ENCODE measurements at regions not wholly inside any gene's neighbourhood (a gene's known extent, or its start where the extent isn't known, plus 50 kb on each side); places are given as distances from the start of the nearest gene placed in this dataset.

- 96% methylated on average over 3 of the region's 3 CpGs for WGBS
- H3K36me3 ChIP-seq (ENCODE audit: control insufficient read depth in 4 of 4, insufficient read depth in 3 of 4, low read depth in 1 of 4, low read length in 3 of 4), result no peaks in the 10 kb centered on the region
- H3K4me3 ChIP-seq (ENCODE audit: low read depth in 1 of 3, low read length in 3 of 3), result no peak overlapping the region
- TF ChIP-seq MAX (IDR thresholded peaks at IDR 0.05) (no peak), ZBTB33 (IDR thresholded peaks at IDR 0.05) (no peak), RAD21 (IDR thresholded peaks at IDR 0.05) (no peak), HNF4G (IDR thresholded peaks at IDR 0.05) (no peak), TAF1 (conservative IDR thresholded peaks at IDR 0.05) (no peak), FOXA1 (IDR thresholded peaks at IDR 0.05) (no peak), JUND (IDR thresholded peaks at IDR 0.05) (no peak), NR2F2 (IDR thresholded peaks at IDR 0.05) (no peak)
- TF ChIP-seq, protein P1, sequence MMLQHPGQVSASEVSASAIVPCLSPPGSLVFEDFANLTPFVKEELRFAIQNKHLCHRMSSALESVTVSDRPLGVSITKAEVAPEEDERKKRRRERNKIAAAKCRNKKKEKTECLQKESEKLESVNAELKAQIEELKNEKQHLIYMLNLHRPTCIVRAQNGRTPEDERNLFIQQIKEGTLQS (IDR thresholded peaks at IDR 0.05), result no peak
- no peaks in the 10 kb centered on the region for H3K9me3 ChIP-seq (ENCODE audit: control insufficient read depth in 4 of 4, low read length in 3 of 4)
- no peaks in the 10 kb centered on the region for H3K27me3 ChIP-seq (ENCODE audit: control insufficient read depth in 4 of 4, insufficient read depth in 4 of 4, low read length in 3 of 4)
- H3K27ac ChIP-seq (ENCODE audit: low read depth in 1 of 2, low read length in 2 of 2), result no peak overlapping the region
- no peaks in the 10 kb centered on the region for H3K4me1 ChIP-seq (ENCODE audit: control insufficient read depth in 4 of 4, insufficient read depth in 4 of 4, low read length in 3 of 4)
- no peak for DNase-seq (ENCODE audit: low spot score)
- no peak overlapping the region for H3K9ac ChIP-seq (ENCODE audit: low read depth in 1 of 2, low read length in 2 of 2)
Observed at GRCh38 chr4:157678478-157678877, 457.9 kb downstream of the GRIA2 start.

- H3K36me3 ChIP-seq (ENCODE audit: control insufficient read depth in 4 of 4, insufficient read depth in 3 of 4, low read depth in 1 of 4, low read length in 3 of 4), result no peaks in the 10 kb centered on the region
- TF ChIP-seq FOXA2 (IDR thresholded peaks at IDR 0.05) (no peak), FOXA1 (IDR thresholded peaks at IDR 0.05) (no peak), JUND (IDR thresholded peaks at IDR 0.05) (no peak), YY1 (IDR thresholded peaks at IDR 0.05) (no peak), RAD21 (IDR thresholded peaks at IDR 0.05) (no peak), HNF4G (IDR thresholded peaks at IDR 0.05) (no peak), EGR1 (IDR thresholded peaks at IDR 0.05; ENCODE audit: low read depth in 2 of 2) (no peak), MAX (IDR thresholded peaks at IDR 0.05) (no peak), SP1 (IDR thresholded peaks at IDR 0.05) (no peak), ZBTB33 (IDR thresholded peaks at IDR 0.05) (no peak), TAF1 (conservative IDR thresholded peaks at IDR 0.05) (no peak), GABPA (IDR thresholded peaks at IDR 0.05 in 1 of 2, conservative IDR thresholded peaks at IDR 0.05 in 1 of 2) (no peak), HNF4A (conservative IDR thresholded peaks at IDR 0.05) (no peak), NR2F2 (IDR thresholded peaks at IDR 0.05) (no peak), RXRA (IDR thresholded peaks at IDR 0.05) (no peak)
- TF ChIP-seq, protein P1 (IDR thresholded peaks at IDR 0.05), result no peak
- TF ChIP-seq, protein P2, sequence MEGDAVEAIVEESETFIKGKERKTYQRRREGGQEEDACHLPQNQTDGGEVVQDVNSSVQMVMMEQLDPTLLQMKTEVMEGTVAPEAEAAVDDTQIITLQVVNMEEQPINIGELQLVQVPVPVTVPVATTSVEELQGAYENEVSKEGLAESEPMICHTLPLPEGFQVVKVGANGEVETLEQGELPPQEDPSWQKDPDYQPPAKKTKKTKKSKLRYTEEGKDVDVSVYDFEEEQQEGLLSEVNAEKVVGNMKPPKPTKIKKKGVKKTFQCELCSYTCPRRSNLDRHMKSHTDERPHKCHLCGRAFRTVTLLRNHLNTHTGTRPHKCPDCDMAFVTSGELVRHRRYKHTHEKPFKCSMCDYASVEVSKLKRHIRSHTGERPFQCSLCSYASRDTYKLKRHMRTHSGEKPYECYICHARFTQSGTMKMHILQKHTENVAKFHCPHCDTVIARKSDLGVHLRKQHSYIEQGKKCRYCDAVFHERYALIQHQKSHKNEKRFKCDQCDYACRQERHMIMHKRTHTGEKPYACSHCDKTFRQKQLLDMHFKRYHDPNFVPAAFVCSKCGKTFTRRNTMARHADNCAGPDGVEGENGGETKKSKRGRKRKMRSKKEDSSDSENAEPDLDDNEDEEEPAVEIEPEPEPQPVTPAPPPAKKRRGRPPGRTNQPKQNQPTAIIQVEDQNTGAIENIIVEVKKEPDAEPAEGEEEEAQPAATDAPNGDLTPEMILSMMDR (IDR thresholded peaks at IDR 0.05; ENCODE audit: low read depth, low read length, missing input control), result no peak
- TF ChIP-seq, protein P3, sequence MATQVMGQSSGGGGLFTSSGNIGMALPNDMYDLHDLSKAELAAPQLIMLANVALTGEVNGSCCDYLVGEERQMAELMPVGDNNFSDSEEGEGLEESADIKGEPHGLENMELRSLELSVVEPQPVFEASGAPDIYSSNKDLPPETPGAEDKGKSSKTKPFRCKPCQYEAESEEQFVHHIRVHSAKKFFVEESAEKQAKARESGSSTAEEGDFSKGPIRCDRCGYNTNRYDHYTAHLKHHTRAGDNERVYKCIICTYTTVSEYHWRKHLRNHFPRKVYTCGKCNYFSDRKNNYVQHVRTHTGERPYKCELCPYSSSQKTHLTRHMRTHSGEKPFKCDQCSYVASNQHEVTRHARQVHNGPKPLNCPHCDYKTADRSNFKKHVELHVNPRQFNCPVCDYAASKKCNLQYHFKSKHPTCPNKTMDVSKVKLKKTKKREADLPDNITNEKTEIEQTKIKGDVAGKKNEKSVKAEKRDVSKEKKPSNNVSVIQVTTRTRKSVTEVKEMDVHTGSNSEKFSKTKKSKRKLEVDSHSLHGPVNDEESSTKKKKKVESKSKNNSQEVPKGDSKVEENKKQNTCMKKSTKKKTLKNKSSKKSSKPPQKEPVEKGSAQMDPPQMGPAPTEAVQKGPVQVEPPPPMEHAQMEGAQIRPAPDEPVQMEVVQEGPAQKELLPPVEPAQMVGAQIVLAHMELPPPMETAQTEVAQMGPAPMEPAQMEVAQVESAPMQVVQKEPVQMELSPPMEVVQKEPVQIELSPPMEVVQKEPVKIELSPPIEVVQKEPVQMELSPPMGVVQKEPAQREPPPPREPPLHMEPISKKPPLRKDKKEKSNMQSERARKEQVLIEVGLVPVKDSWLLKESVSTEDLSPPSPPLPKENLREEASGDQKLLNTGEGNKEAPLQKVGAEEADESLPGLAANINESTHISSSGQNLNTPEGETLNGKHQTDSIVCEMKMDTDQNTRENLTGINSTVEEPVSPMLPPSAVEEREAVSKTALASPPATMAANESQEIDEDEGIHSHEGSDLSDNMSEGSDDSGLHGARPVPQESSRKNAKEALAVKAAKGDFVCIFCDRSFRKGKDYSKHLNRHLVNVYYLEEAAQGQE (IDR thresholded peaks at IDR 0.05), result no peak
- no peaks in the 10 kb centered on the region for H3K9me3 ChIP-seq (ENCODE audit: control insufficient read depth in 4 of 4, low read length in 3 of 4)
- H3K4me1 ChIP-seq (ENCODE audit: control insufficient read depth in 4 of 4, insufficient read depth in 4 of 4, low read length in 3 of 4), result no peaks in the 10 kb centered on the region
- no peaks in the 10 kb centered on the region for H3K27me3 ChIP-seq (ENCODE audit: control insufficient read depth in 4 of 4, insufficient read depth in 4 of 4, low read length in 3 of 4)
- no peak overlapping the region for H3K4me3 ChIP-seq (ENCODE audit: low read depth in 1 of 3, low read length in 3 of 3)
- no peak for DNase-seq (ENCODE audit: low spot score)
- no peak overlapping the region for H3K27ac ChIP-seq (ENCODE audit: low read depth in 1 of 2, low read length in 2 of 2)
- no peak overlapping the region for H3K9ac ChIP-seq (ENCODE audit: low read depth in 1 of 2, low read length in 2 of 2)
- 69% methylated on average over 6 of the region's 6 CpGs for WGBS
Observed at GRCh38 chr4:157674699-157675098, 454.2 kb downstream of the GRIA2 start.
